ENCODE measurements at regions not wholly inside any gene's neighbourhood (a gene's known extent, or its start where the extent isn't known, plus 50 kb on each side); places are given as distances from the start of the nearest gene placed in this dataset.

DNA sequence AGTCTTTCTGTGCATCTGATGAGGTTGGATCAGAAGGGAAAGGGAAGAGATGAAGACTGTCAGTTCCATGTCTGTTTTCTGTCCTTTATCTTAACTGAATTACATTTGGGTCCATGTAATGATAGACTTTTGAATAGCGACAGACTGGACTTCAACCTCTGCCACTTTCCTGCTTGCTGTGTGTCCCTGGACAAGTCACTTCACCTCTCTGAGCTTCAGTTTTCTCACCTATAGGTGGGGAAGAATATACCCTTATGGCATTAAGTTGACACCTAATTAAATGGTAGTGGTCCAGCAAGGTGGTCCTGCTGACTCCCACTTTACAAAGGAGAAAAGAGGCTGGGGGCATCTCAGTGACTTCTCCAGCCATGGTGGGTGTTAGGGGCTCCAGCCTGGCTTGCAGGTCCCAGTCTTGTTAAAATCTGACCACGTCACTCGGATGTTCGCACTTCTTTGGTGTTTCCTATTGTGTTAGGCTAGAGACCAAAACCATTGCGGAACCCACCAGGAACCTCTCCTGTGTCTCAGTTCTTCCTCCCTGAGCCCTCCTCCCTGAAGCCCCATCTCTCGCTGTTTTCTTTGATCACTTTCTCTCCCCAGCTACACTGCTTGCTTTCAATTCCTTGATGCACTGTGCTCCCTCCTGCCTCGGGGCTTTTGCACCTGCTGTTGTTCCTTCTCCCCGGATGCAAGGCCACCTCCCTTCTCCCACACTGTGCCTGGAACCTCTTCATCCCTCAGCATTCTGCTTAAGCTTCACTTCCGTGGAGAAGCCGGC is 256.5 kb downstream of the NSG2 start:
- ATAC-seq (ENCODE audit: insufficient read depth, low FRiP score) (no peak), DNase-seq (no peak)
- no peak overlapping the region for H3K27ac ChIP-seq (ENCODE audit: low read depth in 1 of 2, low read length in 1 of 2)
- peaks cover 0 to 4% (median 0%) of the 10 kb centered on the region in 3 donors for H3K27me3 ChIP-seq (ENCODE audit: control insufficient read depth in 3 of 3, insufficient read depth in 3 of 3, low read length in 2 of 3)
- peaks cover 0 to 12% (median 4%) of the 10 kb centered on the region in 5 donors for H3K4me1 ChIP-seq (ENCODE audit: control insufficient read depth in 5 of 5, insufficient read depth in 5 of 5, low read length in 5 of 5)
- TF ChIP-seq CTCF (IDR thresholded peaks at IDR 0.05; ENCODE audit: control extremely low read depth, extremely low read depth) = no peak
- WGBS, 2 donors = 83 to 86% methylated on average over 10 of the region's 10 CpGs
- no peak overlapping the region for H3K9ac ChIP-seq (ENCODE audit: insufficient read depth in 1 of 2, low read length in 2 of 2)
- no peaks in the 10 kb centered on the region for H3K36me3 ChIP-seq (ENCODE audit: control insufficient read depth in 4 of 4, insufficient read depth in 4 of 4, low read length in 4 of 4)
- peaks cover 0 to 3% (median 0%) of the 10 kb centered on the region in 4 donors for H3K9me3 ChIP-seq (ENCODE audit: control insufficient read depth in 4 of 4, insufficient read depth in 3 of 4, low read length in 3 of 4)
- H3K4me3 ChIP-seq = no peak overlapping the region

DNA sequence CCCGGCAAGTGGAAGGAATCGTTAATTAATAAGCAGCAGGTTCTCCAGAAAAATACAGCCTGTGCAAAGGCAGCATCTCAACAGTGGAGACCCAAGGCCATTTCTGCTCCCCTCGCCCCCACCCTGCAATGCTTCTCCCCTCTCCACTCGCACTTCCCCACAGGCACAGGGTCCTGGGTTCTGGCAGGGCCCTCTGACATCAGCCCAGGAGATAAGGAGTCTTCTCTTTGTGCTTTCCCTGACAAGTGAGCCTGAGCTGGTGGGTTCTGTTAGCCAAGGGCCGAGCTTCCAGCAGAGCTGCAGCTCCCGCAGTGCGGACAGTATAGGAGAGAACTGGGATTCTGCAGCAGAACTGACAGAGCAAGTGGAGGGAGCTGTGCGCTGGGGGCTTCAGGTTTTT is 257.5 kb downstream of the NSG2 start:
- Histone ChIP-seq H3K36me3 (ENCODE audit: control insufficient read depth in 4 of 4, insufficient read depth in 4 of 4, low read length in 4 of 4) (no peaks in the 10 kb centered on the region), H3K9ac (ENCODE audit: insufficient read depth in 1 of 2, low read length in 2 of 2) (no peak overlapping the region), H3K9me3 (ENCODE audit: control insufficient read depth in 4 of 4, insufficient read depth in 3 of 4, low read length in 3 of 4) (peaks cover 0 to 3% (median 0%) of the 10 kb centered on the region in 4 donors), H3K4me3 (no peak overlapping the region), H3K27me3 (ENCODE audit: control insufficient read depth in 3 of 3, insufficient read depth in 3 of 3, low read length in 2 of 3) (peaks cover 0 to 4% (median 0%) of the 10 kb centered on the region in 3 donors), H3K27ac (ENCODE audit: low read depth in 1 of 2, low read length in 1 of 2) (no peak overlapping the region), H3K4me1 (ENCODE audit: control insufficient read depth in 5 of 5, insufficient read depth in 5 of 5, low read length in 5 of 5) (peaks cover 0 to 12% (median 4%) of the 10 kb centered on the region in 5 donors)
- no peak for TF ChIP-seq CTCF (IDR thresholded peaks at IDR 0.05; ENCODE audit: control extremely low read depth, extremely low read depth)
- 70 to 75% methylated on average over 8 of the region's 8 CpGs for WGBS, 2 donors
- ATAC-seq (ENCODE audit: insufficient read depth, low FRiP score) (no peak), DNase-seq (no peak)

DNA sequence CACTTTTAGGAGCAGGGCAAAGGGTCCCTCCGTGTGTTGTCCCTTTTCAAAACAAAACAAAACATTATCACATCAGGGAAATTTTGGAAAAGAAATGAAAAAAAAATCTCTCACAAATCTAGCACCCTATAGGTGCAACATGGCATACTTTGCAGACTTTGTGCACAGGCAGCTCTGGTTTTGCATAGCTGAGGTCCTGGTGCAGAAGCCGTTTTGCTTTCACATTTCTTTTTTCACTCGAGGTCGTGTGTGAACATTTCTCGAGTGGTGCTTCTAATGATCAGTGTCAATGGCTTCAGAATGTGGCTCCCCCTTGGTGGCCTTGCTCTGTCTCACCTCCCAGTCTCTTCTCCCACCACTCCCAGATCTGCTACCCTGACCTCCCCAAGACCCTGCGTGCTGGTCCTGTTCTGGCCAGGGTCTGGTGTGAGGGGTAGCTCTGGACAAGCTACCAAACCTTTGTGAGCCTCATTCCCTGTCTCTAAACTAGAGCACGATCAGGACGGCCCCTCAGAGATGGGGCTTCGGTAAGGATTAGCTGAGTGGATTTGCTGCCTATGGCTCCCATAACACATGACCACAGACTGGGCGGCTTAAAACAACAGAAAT is 258.0 kb downstream of the NSG2 start:
- Histone ChIP-seq H3K36me3 (ENCODE audit: control insufficient read depth in 4 of 4, insufficient read depth in 4 of 4, low read length in 4 of 4) (no peaks in the 10 kb centered on the region), H3K27me3 (ENCODE audit: control insufficient read depth in 3 of 3, insufficient read depth in 3 of 3, low read length in 2 of 3) (peaks cover 0 to 4% (median 0%) of the 10 kb centered on the region in 3 donors), H3K4me1 (ENCODE audit: control insufficient read depth in 5 of 5, insufficient read depth in 5 of 5, low read length in 5 of 5) (peaks cover 0 to 12% (median 4%) of the 10 kb centered on the region in 5 donors), H3K9ac (ENCODE audit: insufficient read depth in 1 of 2, low read length in 2 of 2) (no peak overlapping the region), H3K27ac (ENCODE audit: low read depth in 1 of 2, low read length in 1 of 2) (no peak overlapping the region), H3K9me3 (ENCODE audit: control insufficient read depth in 4 of 4, insufficient read depth in 3 of 4, low read length in 3 of 4) (peaks cover 0 to 3% (median 0%) of the 10 kb centered on the region in 4 donors), H3K4me3 (no peak overlapping the region)
- no peak for TF ChIP-seq CTCF (IDR thresholded peaks at IDR 0.05; ENCODE audit: control extremely low read depth, extremely low read depth)
- no peak for ATAC-seq (ENCODE audit: insufficient read depth, low FRiP score)
- no peak for DNase-seq
- 72 to 76% methylated on average over 10 of the region's 10 CpGs for WGBS, 2 donors
